ENCODE measurements at regions not wholly inside any gene's neighbourhood (a gene's known extent, or its start where the extent isn't known, plus 50 kb on each side); places are given as distances from the start of the nearest gene placed in this dataset.

- TF ChIP-seq, protein P1, sequence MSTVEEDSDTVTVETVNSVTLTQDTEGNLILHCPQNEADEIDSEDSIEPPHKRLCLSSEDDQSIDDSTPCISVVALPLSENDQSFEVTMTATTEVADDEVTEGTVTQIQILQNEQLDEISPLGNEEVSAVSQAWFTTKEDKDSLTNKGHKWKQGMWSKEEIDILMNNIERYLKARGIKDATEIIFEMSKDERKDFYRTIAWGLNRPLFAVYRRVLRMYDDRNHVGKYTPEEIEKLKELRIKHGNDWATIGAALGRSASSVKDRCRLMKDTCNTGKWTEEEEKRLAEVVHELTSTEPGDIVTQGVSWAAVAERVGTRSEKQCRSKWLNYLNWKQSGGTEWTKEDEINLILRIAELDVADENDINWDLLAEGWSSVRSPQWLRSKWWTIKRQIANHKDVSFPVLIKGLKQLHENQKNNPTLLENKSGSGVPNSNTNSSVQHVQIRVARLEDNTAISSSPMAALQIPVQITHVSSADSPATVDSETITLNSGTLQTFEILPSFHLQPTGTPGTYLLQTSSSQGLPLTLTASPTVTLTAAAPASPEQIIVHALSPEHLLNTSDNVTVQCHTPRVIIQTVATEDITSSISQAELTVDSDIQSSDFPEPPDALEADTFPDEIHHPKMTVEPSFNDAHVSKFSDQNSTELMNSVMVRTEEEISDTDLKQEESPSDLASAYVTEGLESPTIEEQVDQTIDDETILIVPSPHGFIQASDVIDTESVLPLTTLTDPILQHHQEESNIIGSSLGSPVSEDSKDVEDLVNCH (CRISPR knock-in tag; IDR thresholded peaks at IDR 0.05), result no peak
Measured at GRCh38 chr4:181524499-181524898, 718.7 kb upstream of the TENM3 start (continued).

DNA sequence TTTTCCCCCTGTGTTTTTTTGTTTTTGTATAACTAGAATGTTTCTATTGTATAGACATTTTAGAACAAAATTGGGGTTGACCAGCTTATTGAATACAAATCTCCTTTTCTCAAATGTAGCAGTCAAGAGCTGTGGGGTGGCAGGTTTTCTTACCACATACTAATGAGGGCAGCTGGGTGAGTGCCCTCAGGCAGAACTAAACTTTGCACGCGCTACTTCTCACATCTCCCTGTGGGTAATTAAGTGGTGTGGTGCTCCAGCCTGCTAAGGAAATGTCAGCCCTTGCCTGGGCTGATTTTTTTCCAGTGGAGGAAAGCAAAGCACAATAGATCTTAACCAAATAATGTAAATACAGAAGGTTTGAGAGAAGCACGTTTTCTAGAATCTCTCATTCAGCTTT is 717.6 kb upstream of the TENM3 start:
- in situ Hi-C loops (cut with HindIII; ENCODE audit: extremely low pct_ligation_motif_present, low pct_unique_long_range_greater_than_20kb), result loop anchor here (5.0 to 25.0 kb wide), 3 partner anchors 221 to 863 kb away; no protein-coding TSS in a partner anchor
- no peaks in the 10 kb centered on the region for H3K36me3 ChIP-seq (replicated peaks in 1 of 2; ENCODE audit: control insufficient read depth in 1 of 2, insufficient read depth in 2 of 2, low read length in 2 of 2)
- H4K20me1 ChIP-seq (ENCODE audit: insufficient read depth, low read length), result no peaks in the 10 kb centered on the region
- H3K27me3 ChIP-seq (ENCODE audit: control insufficient read depth in 1 of 2, insufficient read depth in 2 of 2, low read length in 2 of 2), result 0 out of 5 replicates have a peak, but pooled peaks cover 1 to 5% of the 10 kb centered on the region in 2 experiments
- DNase-seq (ENCODE audit: low spot score) (no peak), ATAC-seq (no peak), FAIRE-seq (no peak)
- ChIA-PET POLR2A (no interaction called here), CTCF (ENCODE audit: low intra/inter-chr PET ratio, low total read pairs) (interaction anchor here (1.3 kb wide), 1 partner anchor 382 kb away, joined by 8 read pairs; no protein-coding TSS in a partner anchor)
- H3K27ac ChIP-seq (ENCODE audit: extremely low read length, insufficient read depth, low read length), result no peak overlapping the region
- intact Hi-C loops (cut with micrococcal nuclease; ENCODE audit: unreplicated experiment), result no loop called here
- no peak overlapping the region for H3K4me3 ChIP-seq (replicated peaks in 1 of 3; ENCODE audit: insufficient read depth in 1 of 3, low read depth in 2 of 3, low read length in 3 of 3)
- 8% methylated on average over 3 of the region's 3 CpGs for WGBS (ENCODE audit: low lambda C conversion rate)
- H3K79me2 ChIP-seq (ENCODE audit: insufficient read depth, low read length), result no peaks in the 10 kb centered on the region
- H2AFZ ChIP-seq (ENCODE audit: low read length), result no peak overlapping the region
- no peaks in the 10 kb centered on the region for H3K4me1 ChIP-seq (ENCODE audit: insufficient read depth, low read length)
- TF ChIP-seq NR3C1 (CRISPR knock-in tag; IDR thresholded peaks at IDR 0.05), result no peak
- TF ChIP-seq FIP1L1 (IDR thresholded peaks at IDR 0.05; ENCODE audit: borderline replicate concordance, insufficient read depth, low read depth, low read length), result no peak
- no peak for TF ChIP-seq DZIP1 (CRISPR knock-in tag; IDR thresholded peaks at IDR 0.05)
- no peak for TF ChIP-seq ZNF703 (CRISPR knock-in tag; IDR thresholded peaks at IDR 0.05; ENCODE audit: borderline replicate concordance)
- TF ChIP-seq AHR (CRISPR knock-in tag; IDR thresholded peaks at IDR 0.05), result no peak
- no peak for TF ChIP-seq CSRNP1 (CRISPR knock-in tag; IDR thresholded peaks at IDR 0.05)
- no peak for TF ChIP-seq GZF1 (CRISPR knock-in tag; IDR thresholded peaks at IDR 0.05)
- TF ChIP-seq PHF20 (CRISPR knock-in tag; IDR thresholded peaks at IDR 0.05), result no peak
- BruUV-seq (replicated peaks), result no TSS peak
- no peaks in the 10 kb centered on the region for H3K9me3 ChIP-seq (ENCODE audit: low read length)
- H3K9ac ChIP-seq (ENCODE audit: insufficient read depth, low read depth, low read length), result no peak overlapping the region
- no peak overlapping the region for H3K4me2 ChIP-seq (ENCODE audit: low read depth, low read length)

Measured in HepG2 (cell line).